HUES6 (cell line): ENCODE measurements at regions not wholly inside any gene's neighbourhood (a gene's known extent, or its start where the extent isn't known, plus 50 kb on each side); places are given as distances from the start of the nearest gene placed in this dataset.
"Not testable (repeated sequence)": the region's sequence is repeated elsewhere in the genome, so short reads cannot be mapped to it uniquely, and the experiment has no call there.

ENCODE experiments used
- H3K27ac ChIP-seq: 2 replicates; pipeline ENCODE4 v1.7.0; 2013; ENCODE audit warnings: low read depth, mild to moderate bottlenecking, low read length, inconsistent platforms
- H3K27me3 ChIP-seq: 2 replicates; pipeline ENCODE4 v1.6.1; 2013; ENCODE audit warnings: low read length; ENCODE audit not compliant: control insufficient read depth, insufficient read depth
- H3K36me3 ChIP-seq: 2 replicates; pipeline ENCODE4 v1.6.1; 2013; ENCODE audit warnings: low read length; ENCODE audit not compliant: control insufficient read depth, insufficient read depth
- H3K4me1 ChIP-seq: 2 replicates; pipeline ENCODE4 v1.6.1; 2013; ENCODE audit warnings: low read length; ENCODE audit not compliant: control insufficient read depth, insufficient read depth
- H3K4me3 ChIP-seq: 2 replicates; pipeline ENCODE4 v1.5.1; 2013; ENCODE audit warnings: low read depth, low read length
- H3K9ac ChIP-seq: one replicate; pipeline ENCODE4 v1.6.1; 2013; ENCODE audit warnings: mild to moderate bottlenecking, low read length
- H3K9me3 ChIP-seq: 2 replicates; pipeline ENCODE4 v1.6.1; 2013; ENCODE audit warnings: low read depth, low read length; ENCODE audit not compliant: control insufficient read depth, insufficient read depth

GRCh38 chr16:63426275-63426870, 1390.1 kb upstream of the CDH8 start:
- Histone ChIP-seq H3K9me3 (no peaks in the 10 kb centered on the region), H3K36me3 (no peaks in the 10 kb centered on the region), H3K27ac (no peak overlapping the region), H3K9ac (no peak overlapping the region), H3K27me3 (no peaks in the 10 kb centered on the region), H3K4me1 (no peaks in the 10 kb centered on the region), H3K4me3 (no peak overlapping the region)

- no peaks in the 10 kb centered on the region for H3K9me3 ChIP-seq
- no peak overlapping the region for H3K9ac ChIP-seq
- no peaks in the 10 kb centered on the region for H3K36me3 ChIP-seq
- H3K4me3 ChIP-seq: no peak overlapping the region
- H3K27me3 ChIP-seq: no peaks in the 10 kb centered on the region
- no peak overlapping the region for H3K27ac ChIP-seq
- no peaks in the 10 kb centered on the region for H3K4me1 ChIP-seq
These were observed 1386.5 kb upstream of the CDH8 start for GRCh38 chr16:63422715-63423114.

GRCh38 chr16:63416712-63417111, 1380.5 kb upstream of the CDH8 start:
- Histone ChIP-seq H3K9ac (no peak overlapping the region), H3K36me3 (no peaks in the 10 kb centered on the region), H3K9me3 (no peaks in the 10 kb centered on the region), H3K4me3 (no peak overlapping the region), H3K4me1 (no peaks in the 10 kb centered on the region), H3K27me3 (no peaks in the 10 kb centered on the region), H3K27ac (no peak overlapping the region)

GRCh38 chr16:63415014-63415413, 1378.8 kb upstream of the CDH8 start:
- Histone ChIP-seq H3K27ac (no peak overlapping the region), H3K4me3 (no peak overlapping the region), H3K9ac (no peak overlapping the region), H3K36me3 (no peaks in the 10 kb centered on the region), H3K4me1 (no peaks in the 10 kb centered on the region), H3K9me3 (no peaks in the 10 kb centered on the region), H3K27me3 (no peaks in the 10 kb centered on the region)

- no peak overlapping the region for H3K9ac ChIP-seq
These were observed 1374.4 kb upstream of the CDH8 start for GRCh38 chr16:63410594-63410993.

GRCh38 chr16:63403792-63404191, 1367.6 kb upstream of the CDH8 start:
- Histone ChIP-seq H3K36me3 (no peaks in the 10 kb centered on the region), H3K9me3 (no peaks in the 10 kb centered on the region), H3K4me3 (no peak overlapping the region), H3K9ac (no peak overlapping the region), H3K27ac (no peak overlapping the region), H3K27me3 (no peaks in the 10 kb centered on the region), H3K4me1 (no peaks in the 10 kb centered on the region)

More at GRCh38 chr16:63410594-63410993, 1374.4 kb upstream of the CDH8 start:
- Histone ChIP-seq H3K9me3 (no peaks in the 10 kb centered on the region), H3K36me3 (no peaks in the 10 kb centered on the region), H3K4me1 (no peaks in the 10 kb centered on the region), H3K4me3 (no peak overlapping the region), H3K27ac (no peak overlapping the region), H3K27me3 (no peaks in the 10 kb centered on the region)

- not testable (repeated sequence) for H3K36me3 ChIP-seq, H3K4me3 ChIP-seq, H3K4me1 ChIP-seq, H3K27me3 ChIP-seq, H3K9me3 ChIP-seq, H3K9ac ChIP-seq, H3K27ac ChIP-seq
These were observed 1352.0 kb upstream of the CDH8 start for GRCh38 chr16:63388277-63388676.

GRCh38 chr16:63385714-63386432, 1349.6 kb upstream of the CDH8 start:
- H3K36me3 ChIP-seq: no peaks in the 10 kb centered on the region
- no peaks in the 10 kb centered on the region for H3K4me1 ChIP-seq
- H3K4me3 ChIP-seq: no peak overlapping the region
- no peaks in the 10 kb centered on the region for H3K27me3 ChIP-seq
- H3K27ac ChIP-seq: no peak overlapping the region
- H3K9ac ChIP-seq: no peak overlapping the region
- H3K9me3 ChIP-seq: no peaks in the 10 kb centered on the region

- Histone ChIP-seq H3K9me3 (no peaks in the 10 kb centered on the region), H3K4me1 (peaks cover 4% of the 10 kb centered on the region; the same call in 1 of the 2 replicates), H3K27ac (no peak overlapping the region), H3K36me3 (no peaks in the 10 kb centered on the region), H3K9ac (no peak overlapping the region), H3K27me3 (no peaks in the 10 kb centered on the region), H3K4me3 (no peak overlapping the region)
These were observed 1337.5 kb upstream of the CDH8 start for GRCh38 chr16:63373744-63374143.

- H3K27ac ChIP-seq: no peak overlapping the region
- H3K4me3 ChIP-seq: no peak overlapping the region
- no peak overlapping the region for H3K9ac ChIP-seq
- no peaks in the 10 kb centered on the region for H3K9me3 ChIP-seq
- peaks cover 4% of the 10 kb centered on the region; the same call in 1 of the 2 replicates for H3K4me1 ChIP-seq
- H3K36me3 ChIP-seq: no peaks in the 10 kb centered on the region
- H3K27me3 ChIP-seq: no peaks in the 10 kb centered on the region
These were observed 1336.6 kb upstream of the CDH8 start for GRCh38 chr16:63372815-63373214.

GRCh38 chr16:63372283-63372682, 1336.0 kb upstream of the CDH8 start:
- Histone ChIP-seq H3K9me3 (no peaks in the 10 kb centered on the region), H3K27me3 (no peaks in the 10 kb centered on the region), H3K27ac (no peak overlapping the region), H3K4me1 (peaks cover 4% of the 10 kb centered on the region; the same call in 1 of the 2 replicates), H3K4me3 (no peak overlapping the region), H3K9ac (no peak overlapping the region), H3K36me3 (no peaks in the 10 kb centered on the region)
